Medulla oblongata (tissue), 1 donor: ENCODE measurements at regions not wholly inside any gene's neighbourhood (a gene's known extent, or its start where the extent isn't known, plus 50 kb on each side); places are given as distances from the start of the nearest gene placed in this dataset.
"Not testable (repeated sequence)": the region's sequence is repeated elsewhere in the genome, so short reads cannot be mapped to it uniquely, and the experiment has no call there.

ENCODE experiments used
- DNase-seq: peaks from one replicate; pipeline ENCODE4 v3.0.0-alpha.2; 2015; ENCODE audit errors: extremely low spot score

- not testable (repeated sequence) for DNase-seq
Observed at GRCh38 chr16:21514474-21514840, 84.9 kb upstream of the METTL9 start.

- DNase-seq, result not testable (repeated sequence)
Observed at GRCh38 chr16:21516705-21517040, 82.7 kb upstream of the METTL9 start.

GRCh38 chr16:21517263-21517662, 82.1 kb upstream of the METTL9 start:
- not testable (repeated sequence) for DNase-seq

- DNase-seq, result peak; percentile 2
Observed at GRCh38 chr16:21519361-21520133, 79.8 kb upstream of the METTL9 start.

GRCh38 chr16:21520134-21521047, 79.0 kb upstream of the METTL9 start:
- peak; percentile 98 for DNase-seq

- peak; percentile 25 for DNase-seq
Observed at GRCh38 chr16:21521048-21521389, 78.4 kb upstream of the METTL9 start.

- DNase-seq, result peak; percentile 72
Observed at GRCh38 chr16:21521390-21522143, 77.8 kb upstream of the METTL9 start.

GRCh38 chr16:21522846-21523245, 76.5 kb upstream of the METTL9 start:
- DNase-seq, result peak; percentile 2

- DNase-seq, result peak; percentile 9
Observed at GRCh38 chr16:21523411-21524067, 75.8 kb upstream of the METTL9 start.

- DNase-seq, result no peak
Observed at GRCh38 chr16:21524068-21524751, 75.2 kb upstream of the METTL9 start.

GRCh38 chr16:21524752-21525028, 74.7 kb upstream of the METTL9 start:
- not testable (repeated sequence) for DNase-seq

- not testable (repeated sequence) for DNase-seq
Observed at GRCh38 chr16:21525029-21525895, 74.1 kb upstream of the METTL9 start.

- not testable (repeated sequence) for DNase-seq
Observed at GRCh38 chr16:21525956-21526922, 73.1 kb upstream of the METTL9 start.

GRCh38 chr16:21526923-21527807, 72.2 kb upstream of the METTL9 start:
- DNase-seq, result no peak

- not testable (repeated sequence) for DNase-seq
Observed at GRCh38 chr16:21529060-21529658, 70.2 kb upstream of the METTL9 start.

GRCh38 chr16:21530729-21531383, 68.5 kb upstream of the METTL9 start:
- DNase-seq, result not testable (repeated sequence)

GRCh38 chr16:21532996-21533395, 66.4 kb upstream of the METTL9 start:
- not testable (repeated sequence) for DNase-seq
